ENCODE measurements at regions not wholly inside any gene's neighbourhood (a gene's known extent, or its start where the extent isn't known, plus 50 kb on each side); places are given as distances from the start of the nearest gene placed in this dataset.

GRCh38 chr2:206853915-206854314 is 85.4 kb upstream of the CPO start:
- no peaks in the 10 kb centered on the region for H3K36me3 ChIP-seq (replicated peaks in 1 of 2; ENCODE audit: insufficient read depth in 1 of 2, low read depth in 2 of 2)
- no peak for ATAC-seq
- H3K27me3 ChIP-seq: no peaks in the 10 kb centered on the region
- TF ChIP-seq POLR2A (IDR thresholded peaks at IDR 0.05): no peak
- TF ChIP-seq CTCF (IDR thresholded peaks at IDR 0.05): no peak
- H3K4me1 ChIP-seq: no peaks in the 10 kb centered on the region
- H3K4me3 ChIP-seq: no peak overlapping the region
- H3K9me3 ChIP-seq: no peaks in the 10 kb centered on the region
- DNase-seq: no peak
- H3K27ac ChIP-seq: no peak overlapping the region
- intact Hi-C loops (cut with DNase I): no loop called here
- WGBS, 2 donors: 74 to 94% methylated on average over 4 of the region's 4 CpGs

GRCh38 chr2:206855585-206856433 is 83.5 kb upstream of the CPO start:
- ATAC-seq (no peak), DNase-seq (no peak)
- Histone ChIP-seq H3K4me1 (no peaks in the 10 kb centered on the region), H3K4me3 (no peak overlapping the region), H3K27ac (no peak overlapping the region), H3K9me3 (no peaks in the 10 kb centered on the region), H3K36me3 (replicated peaks in 1 of 2; ENCODE audit: insufficient read depth in 1 of 2, low read depth in 2 of 2) (no peaks in the 10 kb centered on the region), H3K27me3 (no peaks in the 10 kb centered on the region)
- WGBS, 2 donors: 83 to 84% methylated on average over 8 to 10 of the region's 10 CpGs
- TF ChIP-seq POLR2A (IDR thresholded peaks at IDR 0.05): no peak
- TF ChIP-seq CTCF (IDR thresholded peaks at IDR 0.05): no peak
- intact Hi-C loops (cut with DNase I): no loop called here

- no peak for ATAC-seq
- no peaks in the 10 kb centered on the region for H3K27me3 ChIP-seq
- no peaks in the 10 kb centered on the region for H3K36me3 ChIP-seq (replicated peaks in 1 of 2; ENCODE audit: insufficient read depth in 1 of 2, low read depth in 2 of 2)
- H3K4me1 ChIP-seq: no peaks in the 10 kb centered on the region
- no peak overlapping the region for H3K27ac ChIP-seq
- no peak for DNase-seq
- H3K4me3 ChIP-seq: no peak overlapping the region
- intact Hi-C loops (cut with DNase I): no loop called here
- TF ChIP-seq CTCF (IDR thresholded peaks at IDR 0.05) (no peak), POLR2A (IDR thresholded peaks at IDR 0.05) (no peak)
- H3K9me3 ChIP-seq: no peaks in the 10 kb centered on the region
These were observed 82.8 kb upstream of the CPO start for GRCh38 chr2:206856513-206856912.

GRCh38 chr2:206858687-206859329 is 80.5 kb upstream of the CPO start:
- no peak for ATAC-seq
- Histone ChIP-seq H3K4me3 (no peak overlapping the region), H3K27ac (no peak overlapping the region), H3K36me3 (replicated peaks in 1 of 2; ENCODE audit: insufficient read depth in 1 of 2, low read depth in 2 of 2) (no peaks in the 10 kb centered on the region), H3K27me3 (no peaks in the 10 kb centered on the region), H3K9me3 (no peaks in the 10 kb centered on the region), H3K4me1 (no peaks in the 10 kb centered on the region)
- DNase-seq: no peak
- TF ChIP-seq POLR2A (IDR thresholded peaks at IDR 0.05) (no peak), CTCF (IDR thresholded peaks at IDR 0.05) (no peak)
- WGBS, 2 donors: 59 to 66% methylated on average over 4 of the region's 4 CpGs
- intact Hi-C loops (cut with DNase I): no loop called here

All from body of pancreas (tissue), 4 donors.